Astrocyte (in vitro differentiated cells and primary cell): ENCODE measurements at regions not wholly inside any gene's neighbourhood (a gene's known extent, or its start where the extent isn't known, plus 50 kb on each side); places are given as distances from the start of the nearest gene placed in this dataset.
"Not testable (repeated sequence)": the region's sequence is repeated elsewhere in the genome, so short reads cannot be mapped to it uniquely, and the experiment has no call there.

ENCODE experiments used
- DNase-seq: peaks from one replicate; pipeline ENCODE4 v3.0.0-alpha.2; 2010; ENCODE audit warnings: low read depth
- FAIRE-seq: peaks from 2 replicates; lab custom pipeline; 2011; peaks lifted over from hg19 to GRCh38; lab: Jason Lieb, UNC
- H2AFZ ChIP-seq: 2 replicates; pipeline ENCODE4 v1.6.0; 2012; ENCODE audit warnings: low read depth, low read length, inconsistent platforms
- H3K27ac ChIP-seq: 2 replicates; pipeline ENCODE4 v1.5.1; 2011; ENCODE audit warnings: low read depth, low read length, inconsistent platforms
- H3K27me3 ChIP-seq: 2 replicates; pipeline ENCODE4 v1.6.0; 2011; ENCODE audit warnings: low read length, inconsistent platforms; ENCODE audit not compliant: insufficient read depth
- H3K36me3 ChIP-seq: 2 replicates; pipeline ENCODE4 v1.5.1; 2011; ENCODE audit warnings: low read length, inconsistent platforms; ENCODE audit not compliant: insufficient read depth
- H3K4me1 ChIP-seq: 2 replicates; pipeline ENCODE4 v1.5.1; 2011; ENCODE audit warnings: low read length, inconsistent platforms; ENCODE audit not compliant: insufficient read depth
- H3K4me2 ChIP-seq: 2 replicates; pipeline ENCODE4 v1.6.0; 2012; ENCODE audit warnings: low read length, inconsistent platforms
- H3K4me3 ChIP-seq: 2 replicates; pipeline ENCODE4 v1.5.1; 2011; ENCODE audit warnings: low read depth, mild to moderate bottlenecking, low read length, inconsistent platforms; ENCODE audit not compliant: insufficient read depth
- H3K79me2 ChIP-seq: 2 replicates; pipeline ENCODE4 v1.6.0; 2012; ENCODE audit warnings: mild to moderate bottlenecking, low read length, inconsistent platforms; ENCODE audit not compliant: insufficient read depth
- H3K9ac ChIP-seq: 2 replicates; pipeline ENCODE4 v1.6.0; 2012; ENCODE audit warnings: mild to moderate bottlenecking, low read length, inconsistent platforms
- H3K9me3 ChIP-seq: 2 replicates; pipeline ENCODE4 v1.5.1; 2012; ENCODE audit warnings: low read depth, mild to moderate bottlenecking, low read length, inconsistent platforms; ENCODE audit not compliant: insufficient read depth
- H4K20me1 ChIP-seq: 2 replicates; pipeline ENCODE4 v1.6.0; 2012; ENCODE audit warnings: low read length, inconsistent platforms; ENCODE audit not compliant: insufficient read depth
- H3K27ac Mint-ChIP-seq: one replicate; pipeline ENCODE4 v1.8.0; 2021; ENCODE audit warnings: mild to moderate bottlenecking, mixed read lengths; ENCODE audit not compliant: unreplicated experiment
- H3K27me3 Mint-ChIP-seq: one replicate; pipeline ENCODE4 v1.8.0; 2021; ENCODE audit warnings: low read depth, mixed read lengths; ENCODE audit not compliant: unreplicated experiment
- H3K36me3 Mint-ChIP-seq: one replicate; pipeline ENCODE4 v1.8.0; 2021; ENCODE audit warnings: low read depth, mixed read lengths; ENCODE audit not compliant: unreplicated experiment
- H3K4me1 Mint-ChIP-seq: one replicate; pipeline ENCODE4 v1.8.0; 2021; ENCODE audit warnings: low read depth, mixed read lengths; ENCODE audit not compliant: unreplicated experiment
- H3K4me3 Mint-ChIP-seq: one replicate; pipeline ENCODE4 v1.8.0; 2021; ENCODE audit warnings: mild to moderate bottlenecking, moderate library complexity, mixed read lengths; ENCODE audit not compliant: unreplicated experiment
- H3K9me3 Mint-ChIP-seq: one replicate; pipeline ENCODE4 v1.8.0; 2021; ENCODE audit warnings: mild to moderate bottlenecking, mixed read lengths; ENCODE audit not compliant: unreplicated experiment

- H3K79me2 ChIP-seq, H3K27ac Mint-ChIP-seq, H3K27me3 ChIP-seq, H3K4me2 ChIP-seq, H3K4me1 Mint-ChIP-seq, H3K9ac ChIP-seq, H3K4me1 ChIP-seq, H3K27me3 Mint-ChIP-seq, DNase-seq, H3K9me3 Mint-ChIP-seq, H3K36me3 Mint-ChIP-seq, H3K4me3 ChIP-seq, H3K27ac ChIP-seq, H4K20me1 ChIP-seq, H3K4me3 Mint-ChIP-seq, H2AFZ ChIP-seq, H3K9me3 ChIP-seq, H3K36me3 ChIP-seq, FAIRE-seq: not testable (repeated sequence)
Observed at GRCh38 chr9:67312504-67312903, 320.2 kb upstream of the SPATA31A3 start.

DNA sequence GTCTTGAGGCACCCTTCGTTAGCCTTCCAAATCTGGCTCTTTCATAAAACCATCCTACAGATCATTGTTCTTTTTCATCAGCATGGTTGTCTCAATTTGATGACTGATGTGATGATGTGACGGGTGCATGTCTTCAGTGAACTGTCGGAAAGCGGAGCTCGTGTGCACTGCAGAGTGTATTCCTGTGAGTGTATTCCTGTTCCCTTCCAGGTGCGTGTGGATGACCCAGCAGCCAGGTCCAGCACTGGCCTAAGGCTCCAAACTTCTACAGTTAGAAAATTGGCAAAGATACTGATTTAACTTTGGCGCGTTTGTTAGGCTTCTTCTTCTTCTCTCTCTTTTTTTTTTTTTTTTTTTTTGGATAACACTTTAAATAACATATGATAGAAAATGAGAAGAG lies 314.8 kb upstream of the SPATA31A3 start:
- H3K9me3 Mint-ChIP-seq, H3K9ac ChIP-seq, H3K4me1 ChIP-seq, H3K4me1 Mint-ChIP-seq, H3K4me3 Mint-ChIP-seq, H3K36me3 ChIP-seq, DNase-seq, H3K4me3 ChIP-seq, H3K27ac ChIP-seq, H3K4me2 ChIP-seq, H3K27me3 Mint-ChIP-seq, H3K36me3 Mint-ChIP-seq, H3K27ac Mint-ChIP-seq, H2AFZ ChIP-seq, H3K27me3 ChIP-seq, H4K20me1 ChIP-seq, H3K9me3 ChIP-seq, FAIRE-seq, H3K79me2 ChIP-seq: not testable (repeated sequence)

DNA sequence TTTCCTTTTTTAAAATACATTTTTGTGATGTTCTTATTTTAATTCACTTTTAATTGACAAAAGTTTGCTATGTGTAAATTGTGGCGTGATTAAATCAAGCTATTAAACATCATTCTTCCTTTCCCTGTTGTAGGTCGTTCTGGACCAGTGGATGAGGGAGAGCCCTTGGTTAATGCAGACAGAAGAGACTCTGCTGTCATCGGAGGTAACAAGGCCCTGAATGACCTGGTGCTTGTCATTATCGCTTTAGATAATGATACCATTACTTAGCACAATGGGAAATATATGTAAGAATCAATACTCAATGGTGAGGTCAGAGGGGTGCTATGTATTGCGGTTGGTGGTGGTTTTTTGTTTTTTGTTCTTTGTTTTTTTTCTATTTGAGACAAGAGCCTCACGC lies 296.4 kb upstream of the SPATA31A3 start:
- not testable (repeated sequence) for H3K9me3 ChIP-seq, H3K4me2 ChIP-seq, H3K27me3 Mint-ChIP-seq, H3K79me2 ChIP-seq, H3K9me3 Mint-ChIP-seq, H4K20me1 ChIP-seq, H3K36me3 Mint-ChIP-seq, H3K27ac Mint-ChIP-seq, H3K36me3 ChIP-seq, H3K9ac ChIP-seq, H3K4me1 Mint-ChIP-seq, FAIRE-seq, DNase-seq, H3K27ac ChIP-seq, H3K4me3 Mint-ChIP-seq, H3K27me3 ChIP-seq, H2AFZ ChIP-seq, H3K4me3 ChIP-seq, H3K4me1 ChIP-seq

GRCh38 chr9:67288117-67288735 lies 295.9 kb upstream of the SPATA31A3 start:
- not testable (repeated sequence) for H3K9me3 Mint-ChIP-seq, H3K27ac ChIP-seq, H3K4me1 Mint-ChIP-seq, H3K9me3 ChIP-seq, H3K9ac ChIP-seq, H3K36me3 Mint-ChIP-seq, H3K27me3 ChIP-seq, H3K4me2 ChIP-seq, FAIRE-seq, H3K79me2 ChIP-seq, H2AFZ ChIP-seq, H3K27me3 Mint-ChIP-seq, H3K36me3 ChIP-seq, H3K27ac Mint-ChIP-seq, DNase-seq, H4K20me1 ChIP-seq, H3K4me3 ChIP-seq, H3K4me3 Mint-ChIP-seq, H3K4me1 ChIP-seq

DNA sequence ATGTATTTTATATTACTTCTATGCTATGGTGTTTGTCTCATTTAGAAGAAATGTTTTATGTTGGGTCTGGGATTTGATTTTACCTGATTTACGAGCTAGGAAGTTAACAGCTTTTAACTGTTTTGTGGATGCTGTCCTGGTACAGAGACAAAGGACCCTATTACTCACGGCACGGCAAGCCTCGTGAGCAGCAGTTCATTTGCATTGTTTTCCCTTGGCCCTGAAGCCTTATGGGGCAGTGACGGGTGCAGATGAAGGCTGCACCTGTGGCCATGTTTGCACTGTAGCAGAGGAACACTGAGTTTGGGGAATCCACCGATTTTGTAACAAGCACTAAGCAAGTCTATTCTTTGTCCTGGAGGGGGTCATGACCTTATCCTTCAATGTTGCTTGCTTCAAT lies 291.9 kb upstream of the SPATA31A3 start:
- not testable (repeated sequence) for H4K20me1 ChIP-seq, H3K4me1 Mint-ChIP-seq, H3K27ac Mint-ChIP-seq, H3K4me1 ChIP-seq, H2AFZ ChIP-seq, H3K4me2 ChIP-seq, H3K36me3 ChIP-seq, H3K9me3 ChIP-seq, H3K27ac ChIP-seq, H3K27me3 ChIP-seq, H3K27me3 Mint-ChIP-seq, H3K9me3 Mint-ChIP-seq, H3K4me3 Mint-ChIP-seq, FAIRE-seq, DNase-seq, H3K4me3 ChIP-seq, H3K79me2 ChIP-seq, H3K9ac ChIP-seq, H3K36me3 Mint-ChIP-seq

GRCh38 chr9:67281574-67281973 lies 289.2 kb upstream of the SPATA31A3 start:
- H3K27ac Mint-ChIP-seq, H2AFZ ChIP-seq, H3K4me1 ChIP-seq, H3K27ac ChIP-seq, H3K4me1 Mint-ChIP-seq, DNase-seq, H3K27me3 ChIP-seq, H3K9me3 Mint-ChIP-seq, H3K4me3 ChIP-seq, FAIRE-seq, H3K36me3 Mint-ChIP-seq, H3K27me3 Mint-ChIP-seq, H3K79me2 ChIP-seq, H4K20me1 ChIP-seq, H3K4me3 Mint-ChIP-seq, H3K9ac ChIP-seq, H3K9me3 ChIP-seq, H3K36me3 ChIP-seq, H3K4me2 ChIP-seq: not testable (repeated sequence)
